B cell (primary cell): ENCODE measurements at regions not wholly inside any gene's neighbourhood (a gene's known extent, or its start where the extent isn't known, plus 50 kb on each side); places are given as distances from the start of the nearest gene placed in this dataset.

Experiments used
- ATAC-seq: fragments of 200-7000 bp; cut with Tn5 transposase; one replicate; pipeline ENCODE4 v1.10.0; 2021; ENCODE audit warnings: low read depth, mild to moderate bottlenecking, moderate number of reproducible peaks, moderate library complexity
- CTCF ChIA-PET: fragments of 350-600 bp; sonication (Branson Sonifier 250); formaldehyde crosslinking; loops from one replicate; lab custom pipeline; 2021; ENCODE audit warnings: antibody characterized with exemption, inconsistent platforms; lab: Charles Lee
- POLR2A ChIA-PET: fragments of 350-600 bp; sonication (Branson Sonifier 250); formaldehyde crosslinking; loops from one replicate; lab custom pipeline; 2021; ENCODE audit warnings: antibody characterized with exemption; lab: Charles Lee
- DNase-seq: peaks from one replicate; pipeline ENCODE4 v3.0.0; 2013
- H2AFZ ChIP-seq: 2 replicates; pipeline ENCODE4 v1.6.1; 2012; ENCODE audit warnings: mild to moderate bottlenecking, low read depth, low read length; ENCODE audit not compliant: insufficient read depth, poor library complexity, severe bottlenecking
- H3K27ac ChIP-seq, 2 donors: 1 replicate in 1 of 2; 2 replicates in 1 of 2; pipeline ENCODE4 v1.5.1; 2012 to 2013; ENCODE audit warnings: low read length in 2 of 2, mild to moderate bottlenecking in 2 of 2, moderate library complexity in 1 of 2
- H3K27me3 ChIP-seq, 4 experiments: fragments of 200-600 bp in 1 of 4; sonication (generic) in 1 of 4; replicated peaks in 1 of 4; 1 replicate in 2 of 4; 2 replicates in 2 of 4; pipeline versions ENCODE4 v1.6.1 to v1.7.0; 2013 to 2016; ENCODE audit warnings: low read length in 3 of 4, mild to moderate bottlenecking in 2 of 4, mixed read lengths in 1 of 4, moderate library complexity in 1 of 4; ENCODE audit not compliant: insufficient read depth in 4 of 4, control insufficient read depth in 3 of 4; ENCODE audit errors: control extremely low read depth in 1 of 4
- H3K36me3 ChIP-seq, 2 experiments: replicated peaks in 1 of 2; 1 replicate in 1 of 2; 2 replicates in 1 of 2; pipeline versions ENCODE4 v1.6.1 to v1.7.1; 2013; ENCODE audit warnings: low read length in 1 of 2; ENCODE audit not compliant: insufficient read depth in 2 of 2, control insufficient read depth in 1 of 2; ENCODE audit errors: control extremely low read depth in 1 of 2, extremely low read depth in 1 of 2
- H3K4me1 ChIP-seq, 2 donors: fragments of 200-600 bp in 1 of 2; sonication (generic) in 1 of 2; 1 replicate in 1 of 2; 2 replicates in 1 of 2; pipeline versions ENCODE4 v1.5.1 to v1.6.1; 2013 to 2017; ENCODE audit warnings: low read length in 2 of 2; ENCODE audit not compliant: control insufficient read depth in 2 of 2, insufficient read depth in 2 of 2
- H3K4me2 ChIP-seq: replicated peaks from 2 replicates; pipeline ENCODE3; 2012; ENCODE audit warnings: mild to moderate bottlenecking, low read depth, low read length; ENCODE audit not compliant: poor library complexity, severe bottlenecking
- H3K4me3 ChIP-seq, 5 experiments: fragments of 200-600 bp in 1 of 5; sonication (generic) in 1 of 5; 1 replicate in 3 of 5; 2 replicates in 2 of 5; pipeline versions ENCODE4 v1.5.1 to v1.7.0; 2011 to 2016; ENCODE audit warnings: low read length in 4 of 5, mild to moderate bottlenecking in 4 of 5, low read depth in 2 of 5, control low read depth in 1 of 5, moderate library complexity in 1 of 5; ENCODE audit not compliant: insufficient read depth in 1 of 5; ENCODE audit errors: control extremely low read depth in 1 of 5, extremely low read depth in 1 of 5
- H3K79me2 ChIP-seq: fragments of 200-600 bp; sonication (generic); one replicate; pipeline ENCODE4 v1.6.0; 2016; ENCODE audit warnings: low read length; ENCODE audit not compliant: control insufficient read depth, insufficient read depth
- H3K9ac ChIP-seq: fragments of 200-600 bp; sonication (generic); 2 replicates; pipeline ENCODE4 v1.6.1; 2017; ENCODE audit warnings: mild to moderate bottlenecking, low read length, moderate library complexity
- H3K9me3 ChIP-seq, 3 donors: one replicate each; pipeline versions ENCODE4 v1.6.1 to v1.7.1; 2013; ENCODE audit warnings: low read length in 2 of 3; ENCODE audit not compliant: control insufficient read depth in 2 of 3, insufficient read depth in 1 of 3; ENCODE audit errors: control extremely low read depth in 1 of 3
- H4K20me1 ChIP-seq: 2 replicates; pipeline ENCODE4 v1.6.0; 2012; ENCODE audit warnings: mild to moderate bottlenecking, low read length; ENCODE audit not compliant: insufficient read depth, control insufficient read depth, poor library complexity, severe bottlenecking
- H3K27ac Mint-ChIP-seq: one replicate; pipeline ENCODE4 v1.8.0; 2021; ENCODE audit warnings: mixed read lengths
- H3K27me3 Mint-ChIP-seq: one replicate; pipeline ENCODE4 v1.8.0; 2021; ENCODE audit warnings: mixed read lengths
- H3K4me1 Mint-ChIP-seq: one replicate; pipeline ENCODE4 v1.8.0; 2021; ENCODE audit warnings: mixed read lengths
- H3K4me3 Mint-ChIP-seq: one replicate; pipeline ENCODE4 v1.8.0; 2021; ENCODE audit warnings: mixed read lengths
- H3K9me3 Mint-ChIP-seq: one replicate; pipeline ENCODE4 v1.8.0; 2022; ENCODE audit warnings: mixed read lengths; ENCODE audit not compliant: insufficient read depth
- EZH2 ChIP-seq: IDR thresholded peaks from 2 replicates; pipeline ENCODE4 v1.6.1; 2012; ENCODE audit warnings: borderline replicate concordance, low read depth, mild to moderate bottlenecking, moderate library complexity, low read length; ENCODE audit not compliant: insufficient read depth, poor library complexity, severe bottlenecking
- WGBS: methylation state at CpG from one replicate; pipeline ENCODE4 v1.1.5; 2013; ENCODE audit warnings: missing lambda C conversion rate; ENCODE audit not compliant: insufficient coverage; 5-methylcytosine and 5-hydroxymethylcytosine counted together
- intact Hi-C: fragments of 100-400 bp; cut with micrococcal nuclease; formaldehyde crosslinking; loops from one replicate; pipeline ENCODE4 v1.10.0; 2022
- TF ChIP-seq, protein P1 (sequence below): fragments of 200-600 bp; IDR thresholded peaks from one replicate; pipeline ENCODE4 v1.8.0; 2022; ENCODE audit warnings: antibody characterized with exemption, mild to moderate bottlenecking

GRCh38 chr3:88621586-88621985, 471.8 kb downstream of the C3orf38 start:
- Histone ChIP-seq H3K36me3 (no peaks in the 10 kb centered on the region), H3K27ac (no peak overlapping the region), H3K9me3 (no peaks in the 10 kb centered on the region), H3K4me2 (no peak overlapping the region), H3K4me3 (no peak overlapping the region), H3K4me1 (no peaks in the 10 kb centered on the region), H2AFZ (no peak overlapping the region), H4K20me1 (no peaks in the 10 kb centered on the region), H3K27me3 (no peaks in the 10 kb centered on the region), H3K9ac (no peak overlapping the region), H3K79me2 (no peaks in the 10 kb centered on the region)
- POLR2A ChIA-PET = no interaction called here
- H3K27me3 Mint-ChIP-seq = peaks cover 3% of the 10 kb centered on the region
- no peak for TF ChIP-seq EZH2
- TF ChIP-seq, protein P1, sequence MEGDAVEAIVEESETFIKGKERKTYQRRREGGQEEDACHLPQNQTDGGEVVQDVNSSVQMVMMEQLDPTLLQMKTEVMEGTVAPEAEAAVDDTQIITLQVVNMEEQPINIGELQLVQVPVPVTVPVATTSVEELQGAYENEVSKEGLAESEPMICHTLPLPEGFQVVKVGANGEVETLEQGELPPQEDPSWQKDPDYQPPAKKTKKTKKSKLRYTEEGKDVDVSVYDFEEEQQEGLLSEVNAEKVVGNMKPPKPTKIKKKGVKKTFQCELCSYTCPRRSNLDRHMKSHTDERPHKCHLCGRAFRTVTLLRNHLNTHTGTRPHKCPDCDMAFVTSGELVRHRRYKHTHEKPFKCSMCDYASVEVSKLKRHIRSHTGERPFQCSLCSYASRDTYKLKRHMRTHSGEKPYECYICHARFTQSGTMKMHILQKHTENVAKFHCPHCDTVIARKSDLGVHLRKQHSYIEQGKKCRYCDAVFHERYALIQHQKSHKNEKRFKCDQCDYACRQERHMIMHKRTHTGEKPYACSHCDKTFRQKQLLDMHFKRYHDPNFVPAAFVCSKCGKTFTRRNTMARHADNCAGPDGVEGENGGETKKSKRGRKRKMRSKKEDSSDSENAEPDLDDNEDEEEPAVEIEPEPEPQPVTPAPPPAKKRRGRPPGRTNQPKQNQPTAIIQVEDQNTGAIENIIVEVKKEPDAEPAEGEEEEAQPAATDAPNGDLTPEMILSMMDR = no peak
- WGBS = no CpG with 5 or more reads among the region's 2 CpGs
- DNase-seq (no peak), ATAC-seq (no peak)
- peaks cover 1% of the 10 kb centered on the region for H3K4me1 Mint-ChIP-seq
- CTCF ChIA-PET = no interaction called here
- H3K4me3 Mint-ChIP-seq = no peak overlapping the region
- H3K27ac Mint-ChIP-seq = no peak overlapping the region
- H3K9me3 Mint-ChIP-seq = no peaks in the 10 kb centered on the region
- intact Hi-C loops = no loop called here

- Histone ChIP-seq H3K79me2 (no peaks in the 10 kb centered on the region), H3K27ac (no peak overlapping the region), H3K36me3 (no peaks in the 10 kb centered on the region), H3K4me1 (no peaks in the 10 kb centered on the region), H3K4me2 (no peak overlapping the region), H4K20me1 (no peaks in the 10 kb centered on the region), H3K4me3 (no peak overlapping the region), H2AFZ (no peak overlapping the region), H3K9ac (no peak overlapping the region), H3K27me3 (no peaks in the 10 kb centered on the region), H3K9me3 (no peaks in the 10 kb centered on the region)
- no peak for TF ChIP-seq EZH2
- TF ChIP-seq, protein P1 = no peak
- intact Hi-C loops = no loop called here
- Mint-ChIP-seq H3K27ac (no peak overlapping the region), H3K4me1 (no peaks in the 10 kb centered on the region), H3K27me3 (peaks cover 3% of the 10 kb centered on the region), H3K9me3 (no peaks in the 10 kb centered on the region), H3K4me3 (no peak overlapping the region)
- DNase-seq = no peak
- ChIA-PET POLR2A (no interaction called here), CTCF (no interaction called here)
- no peak for ATAC-seq
Measured at GRCh38 chr3:88623709-88624108, 473.9 kb downstream of the C3orf38 start.
